SK-N-SH treated with all-trans-retinoic acid at 6 μM for 48 hours (cell line): ENCODE measurements at regions not wholly inside any gene's neighbourhood (a gene's known extent, or its start where the extent isn't known, plus 50 kb on each side); places are given as distances from the start of the nearest gene placed in this dataset.
A peak's percentile ranks its signal among the peaks of the same experiment; 100 is the strongest.

Source experiments
- ATAC-seq: fragments of 200-7000 bp; cut with Tn5 transposase; 3 replicates; pipeline ENCODE4 v1.9.1; 2020; ENCODE audit warnings: mild to moderate bottlenecking, moderate library complexity
- ARNTL ChIP-seq: fragments of 450-650 bp; formaldehyde crosslinking; IDR thresholded peaks from 2 replicates; pipeline ENCODE4 v1.5.0; 2020; ENCODE audit warnings: low read depth, mild to moderate bottlenecking, moderate library complexity, borderline replicate concordance
- BACH2 ChIP-seq: fragments of 250-450 bp; sonication (Bioruptor Pico); IDR thresholded peaks from 2 replicates; pipeline ENCODE4 v1.9.0; 2021; ENCODE audit warnings: mild to moderate bottlenecking, borderline replicate concordance
- CREB5 ChIP-seq: fragments of 250-450 bp; sonication (Bioruptor Pico); IDR thresholded peaks from 2 replicates; pipeline ENCODE4 v1.5.1; 2020; ENCODE audit warnings: low read depth, mild to moderate bottlenecking, moderate library complexity
- CSRNP3 ChIP-seq: fragments of 250-450 bp; sonication (Bioruptor Pico); IDR thresholded peaks from 2 replicates; pipeline ENCODE4 v1.5.1; 2021; ENCODE audit warnings: mild to moderate bottlenecking, moderate library complexity
- ESRRG ChIP-seq: fragments of 250-450 bp; sonication (Bioruptor Pico); IDR thresholded peaks from 2 replicates; pipeline ENCODE4 v1.6.1; 2021; ENCODE audit warnings: mild to moderate bottlenecking
- GLIS3 ChIP-seq: fragments of 250-450 bp; sonication (Bioruptor Pico); IDR thresholded peaks from 2 replicates; pipeline ENCODE4 v1.5.0; 2020; ENCODE audit warnings: mild to moderate bottlenecking, moderate library complexity
- ISL1 ChIP-seq: fragments of 250-450 bp; sonication (Bioruptor Pico); IDR thresholded peaks from 2 replicates; pipeline ENCODE4 v2.1.2; 2022; ENCODE audit warnings: mild to moderate bottlenecking, moderate library complexity
- OSR1 ChIP-seq: fragments of 250-450 bp; sonication (Bioruptor Pico); IDR thresholded peaks from 2 replicates; pipeline ENCODE4 v1.8.0; 2022; ENCODE audit warnings: moderate library complexity, mild to moderate bottlenecking, inconsistent platforms
- PATZ1 ChIP-seq: fragments of 250-450 bp; sonication (Bioruptor Pico); IDR thresholded peaks from 2 replicates; pipeline ENCODE4 v1.8.0; 2020; ENCODE audit warnings: mild to moderate bottlenecking, moderate library complexity, borderline replicate concordance
- PPARA ChIP-seq: fragments of 250-450 bp; sonication (Bioruptor Pico); IDR thresholded peaks from 2 replicates; pipeline ENCODE4 v1.5.0; 2020; ENCODE audit warnings: mild to moderate bottlenecking, borderline replicate concordance
- RARB ChIP-seq: fragments of 250-450 bp; sonication (Bioruptor Pico); IDR thresholded peaks from 2 replicates; pipeline ENCODE4 v1.8.0; 2021; ENCODE audit warnings: mild to moderate bottlenecking, moderate library complexity
- SNAI2 ChIP-seq: fragments of 250-450 bp; sonication (Bioruptor Pico); IDR thresholded peaks from 2 replicates; pipeline ENCODE4 v1.5.0; 2020; ENCODE audit warnings: mild to moderate bottlenecking, moderate library complexity
- TCF4 ChIP-seq: fragments of 250-450 bp; sonication (Bioruptor Pico); IDR thresholded peaks from 2 replicates; pipeline ENCODE4 v1.8.0; 2021; ENCODE audit warnings: mild to moderate bottlenecking, moderate library complexity, borderline replicate concordance
- TOX ChIP-seq: fragments of 250-450 bp; sonication (Bioruptor Pico); IDR thresholded peaks from 2 replicates; pipeline ENCODE4 v1.8.0; 2021; ENCODE audit warnings: mild to moderate bottlenecking, moderate library complexity, borderline replicate concordance
- TSHZ2 ChIP-seq: fragments of 250-450 bp; sonication (Bioruptor Pico); IDR thresholded peaks from 2 replicates; pipeline ENCODE4 v1.5.0; 2020; ENCODE audit warnings: mild to moderate bottlenecking, moderate library complexity
- ZFP3 ChIP-seq: fragments of 250-450 bp; sonication (Bioruptor Pico); IDR thresholded peaks from 2 replicates; pipeline ENCODE4 v1.5.0; 2020; ENCODE audit warnings: mild to moderate bottlenecking, moderate library complexity
- ZFP30 ChIP-seq: fragments of 450-650 bp; formaldehyde crosslinking; IDR thresholded peaks from 2 replicates; pipeline ENCODE4 v1.5.0; 2022; ENCODE audit warnings: mild to moderate bottlenecking, moderate library complexity
- ZNF70 ChIP-seq: fragments of 450-650 bp; formaldehyde crosslinking; IDR thresholded peaks from 2 replicates; pipeline ENCODE4 v1.5.0; 2020; ENCODE audit warnings: mild to moderate bottlenecking, moderate library complexity
- ZNF8 ChIP-seq: fragments of 450-650 bp; formaldehyde crosslinking; IDR thresholded peaks from 2 replicates; pipeline ENCODE4 v1.5.0; 2020; ENCODE audit warnings: mild to moderate bottlenecking, moderate library complexity
- TF ChIP-seq, protein P1 (sequence below): fragments of 250-450 bp; sonication (Bioruptor Pico); IDR thresholded peaks from 2 replicates; pipeline ENCODE4 v1.8.0; 2021; ENCODE audit warnings: low read depth, mild to moderate bottlenecking, moderate library complexity, borderline replicate concordance

GRCh38 chr11:25758145-25758661 lies 573.7 kb upstream of the ANO3 start:
- TF ChIP-seq ARNTL (no peak), PPARA (CRISPR knock-in tag) (no peak), TSHZ2 (CRISPR knock-in tag) (no peak), ZFP30 (CRISPR knock-in tag) (no peak), BACH2 (no peak), ZNF8 (no peak), OSR1 (CRISPR knock-in tag) (no peak), GLIS3 (CRISPR knock-in tag) (no peak), TCF4 (no peak), SNAI2 (CRISPR knock-in tag) (no peak)
- TF ChIP-seq, protein P1, sequence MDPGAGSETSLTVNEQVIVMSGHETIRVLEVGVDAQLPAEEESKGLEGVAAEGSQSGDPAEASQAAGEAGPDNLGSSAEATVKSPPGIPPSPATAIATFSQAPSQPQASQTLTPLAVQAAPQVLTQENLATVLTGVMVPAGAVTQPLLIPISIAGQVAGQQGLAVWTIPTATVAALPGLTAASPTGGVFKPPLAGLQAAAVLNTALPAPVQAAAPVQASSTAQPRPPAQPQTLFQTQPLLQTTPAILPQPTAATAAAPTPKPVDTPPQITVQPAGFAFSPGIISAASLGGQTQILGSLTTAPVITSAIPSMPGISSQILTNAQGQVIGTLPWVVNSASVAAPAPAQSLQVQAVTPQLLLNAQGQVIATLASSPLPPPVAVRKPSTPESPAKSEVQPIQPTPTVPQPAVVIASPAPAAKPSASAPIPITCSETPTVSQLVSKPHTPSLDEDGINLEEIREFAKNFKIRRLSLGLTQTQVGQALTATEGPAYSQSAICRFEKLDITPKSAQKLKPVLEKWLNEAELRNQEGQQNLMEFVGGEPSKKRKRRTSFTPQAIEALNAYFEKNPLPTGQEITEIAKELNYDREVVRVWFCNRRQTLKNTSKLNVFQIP (CRISPR knock-in tag): no peak
- no peak for ATAC-seq

- TF ChIP-seq TSHZ2 (CRISPR knock-in tag) (no peak), ISL1 (CRISPR knock-in tag) (peak; percentile 27; the same call in 1 of the 2 replicates)
- TF ChIP-seq, all 23 proteins: peak for 1
- ATAC-seq: peak; percentile 63; the same call in 2 of the 3 replicates
Observed at GRCh38 chr11:25766332-25767015, 565.5 kb upstream of the ANO3 start.

DNA sequence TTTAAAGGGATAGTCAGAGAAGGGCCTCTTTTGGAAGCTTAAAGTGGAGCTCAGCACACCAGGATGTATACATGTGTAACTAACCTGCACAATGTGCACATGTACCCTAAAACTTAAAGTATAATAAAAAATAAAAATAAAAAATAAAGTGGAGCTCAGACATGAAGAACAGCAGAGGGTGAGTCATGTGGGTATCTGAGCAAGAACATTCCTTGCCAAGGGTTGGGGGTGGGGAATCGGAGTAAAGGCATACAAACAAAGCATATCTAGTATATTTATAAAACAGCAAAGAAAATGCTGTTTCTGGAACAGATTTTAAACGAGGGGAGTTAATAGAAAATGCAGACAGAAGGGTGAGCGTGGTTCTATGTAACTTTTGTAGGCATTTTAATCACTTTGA lies 562.6 kb upstream of the ANO3 start:
- no peak for TF ChIP-seq ZFP30 (CRISPR knock-in tag)

DNA sequence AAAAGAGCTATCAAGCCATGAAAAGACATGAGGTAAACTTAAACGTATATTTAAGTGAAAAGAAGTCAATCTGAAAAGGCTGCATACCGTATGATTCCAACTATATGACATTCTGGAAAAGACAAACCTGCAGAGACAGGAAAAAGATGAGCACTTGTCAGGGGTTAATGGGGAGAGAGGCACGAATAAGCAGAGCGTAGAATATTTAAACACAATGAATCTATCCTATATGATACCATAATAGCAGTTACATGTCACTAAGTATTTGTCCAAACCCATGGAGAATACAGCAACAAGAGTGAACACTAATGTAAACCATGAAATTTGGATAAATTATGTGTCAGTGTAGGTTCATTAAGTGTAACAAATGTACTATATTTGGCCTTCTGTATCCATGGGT lies 560.3 kb upstream of the ANO3 start:
- no peak for TF ChIP-seq RARB (CRISPR knock-in tag)
- TF ChIP-seq ZFP3: no peak
- no peak for TF ChIP-seq ZNF70 (CRISPR knock-in tag)
- ATAC-seq: no peak

More for the DNA sequence above, 562.6 kb upstream of the ANO3 start:
- ATAC-seq: peak; percentile 57

GRCh38 chr11:25775603-25776002 lies 556.3 kb upstream of the ANO3 start:
- ATAC-seq: peak; percentile 82
- no peak for TF ChIP-seq ZNF70 (CRISPR knock-in tag)
- no peak for TF ChIP-seq PATZ1 (CRISPR knock-in tag)
- TF ChIP-seq ZFP3: no peak
- TF ChIP-seq ESRRG (CRISPR knock-in tag): no peak
- no peak for TF ChIP-seq OSR1 (CRISPR knock-in tag)
- TF ChIP-seq BACH2: no peak
- TF ChIP-seq RARB (CRISPR knock-in tag): no peak
- TF ChIP-seq TCF4: no peak
- no peak for TF ChIP-seq CSRNP3 (CRISPR knock-in tag)
- TF ChIP-seq, protein P1 (CRISPR knock-in tag): no peak
- no peak for TF ChIP-seq GLIS3 (CRISPR knock-in tag)
- TF ChIP-seq TOX: no peak
- TF ChIP-seq SNAI2 (CRISPR knock-in tag): no peak
- TF ChIP-seq CREB5 (CRISPR knock-in tag): no peak
